ENCODE measurements at regions not wholly inside any gene's neighbourhood (a gene's known extent, or its start where the extent isn't known, plus 50 kb on each side); places are given as distances from the start of the nearest gene placed in this dataset.

GRCh38 chr13:65166675-65167074, 2063.5 kb downstream of the PCDH9 start:
- Histone ChIP-seq H3K4me3 (no peak overlapping the region), H3K36me3 (ENCODE audit: insufficient read depth, low read length) (no peaks in the 10 kb centered on the region), H3K9ac (ENCODE audit: insufficient read length) (no peak overlapping the region), H3K9me3 (ENCODE audit: low read depth, low read length) (no peaks in the 10 kb centered on the region), H3K27ac (no peak overlapping the region)
- DNase-seq (ENCODE audit: low read depth, low spot score): no peak
- TF ChIP-seq POLR2AphosphoS5 (IDR thresholded peaks at IDR 0.05; ENCODE audit: borderline replicate concordance, low read depth, low read length) (no peak), EZH2 (IDR thresholded peaks at IDR 0.05) (no peak), FOXP2 (optimal IDR thresholded peaks at IDR 0.05; ENCODE audit: control extremely low read depth, extremely low read length, insufficient read depth) (no peak)

GRCh38 chr13:65159803-65160202, 2070.3 kb downstream of the PCDH9 start:
- Histone ChIP-seq H3K36me3 (ENCODE audit: insufficient read depth, low read length) (no peaks in the 10 kb centered on the region), H3K9me3 (ENCODE audit: low read depth, low read length) (no peaks in the 10 kb centered on the region), H3K9ac (ENCODE audit: insufficient read length) (no peak overlapping the region), H3K4me3 (no peak overlapping the region), H3K27ac (no peak overlapping the region)
- no peak for TF ChIP-seq EZH2 (IDR thresholded peaks at IDR 0.05)
- no peak for TF ChIP-seq POLR2AphosphoS5 (IDR thresholded peaks at IDR 0.05; ENCODE audit: borderline replicate concordance, low read depth, low read length)
- no peak for TF ChIP-seq FOXP2 (optimal IDR thresholded peaks at IDR 0.05; ENCODE audit: control extremely low read depth, extremely low read length, insufficient read depth)
- no peak for DNase-seq (ENCODE audit: low read depth, low spot score)

- Histone ChIP-seq H3K27ac (no peak overlapping the region), H3K9ac (ENCODE audit: insufficient read length) (no peak overlapping the region), H3K4me3 (no peak overlapping the region), H3K36me3 (ENCODE audit: insufficient read depth, low read length) (no peaks in the 10 kb centered on the region), H3K9me3 (ENCODE audit: low read depth, low read length) (no peaks in the 10 kb centered on the region)
- no peak for DNase-seq (ENCODE audit: low read depth, low spot score)
- TF ChIP-seq EZH2 (IDR thresholded peaks at IDR 0.05) (no peak), FOXP2 (optimal IDR thresholded peaks at IDR 0.05; ENCODE audit: control extremely low read depth, extremely low read length, insufficient read depth) (no peak), POLR2AphosphoS5 (IDR thresholded peaks at IDR 0.05; ENCODE audit: borderline replicate concordance, low read depth, low read length) (no peak)
Observed at GRCh38 chr13:65155861-65156260, 2074.3 kb downstream of the PCDH9 start.

GRCh38 chr13:65154661-65155447, 2075.3 kb downstream of the PCDH9 start:
- no peak for DNase-seq (ENCODE audit: low read depth, low spot score)
- H3K27ac ChIP-seq: no peak overlapping the region
- no peaks in the 10 kb centered on the region for H3K9me3 ChIP-seq (ENCODE audit: low read depth, low read length)
- H3K36me3 ChIP-seq (ENCODE audit: insufficient read depth, low read length): no peaks in the 10 kb centered on the region
- no peak overlapping the region for H3K4me3 ChIP-seq
- H3K9ac ChIP-seq (ENCODE audit: insufficient read length): no peak overlapping the region
- no peak for TF ChIP-seq FOXP2 (optimal IDR thresholded peaks at IDR 0.05; ENCODE audit: control extremely low read depth, extremely low read length, insufficient read depth)
- no peak for TF ChIP-seq POLR2AphosphoS5 (IDR thresholded peaks at IDR 0.05; ENCODE audit: borderline replicate concordance, low read depth, low read length)
- TF ChIP-seq EZH2 (IDR thresholded peaks at IDR 0.05): no peak

GRCh38 chr13:65149687-65150086, 2080.4 kb downstream of the PCDH9 start:
- DNase-seq (ENCODE audit: low read depth, low spot score): no peak
- Histone ChIP-seq H3K9me3 (ENCODE audit: low read depth, low read length) (no peaks in the 10 kb centered on the region), H3K4me3 (no peak overlapping the region), H3K36me3 (ENCODE audit: insufficient read depth, low read length) (no peaks in the 10 kb centered on the region), H3K9ac (ENCODE audit: insufficient read length) (no peak overlapping the region), H3K27ac (no peak overlapping the region)
- no peak for TF ChIP-seq FOXP2 (optimal IDR thresholded peaks at IDR 0.05; ENCODE audit: control extremely low read depth, extremely low read length, insufficient read depth)
- TF ChIP-seq EZH2 (IDR thresholded peaks at IDR 0.05): no peak
- no peak for TF ChIP-seq POLR2AphosphoS5 (IDR thresholded peaks at IDR 0.05; ENCODE audit: borderline replicate concordance, low read depth, low read length)

GRCh38 chr13:65143920-65144319, 2086.2 kb downstream of the PCDH9 start:
- H3K9me3 ChIP-seq (ENCODE audit: low read depth, low read length): no peaks in the 10 kb centered on the region
- no peak for DNase-seq (ENCODE audit: low read depth, low spot score)
- H3K36me3 ChIP-seq (ENCODE audit: insufficient read depth, low read length): no peaks in the 10 kb centered on the region
- H3K27ac ChIP-seq: no peak overlapping the region
- no peak overlapping the region for H3K9ac ChIP-seq (ENCODE audit: insufficient read length)
- no peak for TF ChIP-seq POLR2AphosphoS5 (IDR thresholded peaks at IDR 0.05; ENCODE audit: borderline replicate concordance, low read depth, low read length)
- TF ChIP-seq FOXP2 (optimal IDR thresholded peaks at IDR 0.05; ENCODE audit: control extremely low read depth, extremely low read length, insufficient read depth): no peak
- no peak for TF ChIP-seq EZH2 (IDR thresholded peaks at IDR 0.05)
- no peak overlapping the region for H3K4me3 ChIP-seq

GRCh38 chr13:65133094-65133493, 2097.0 kb downstream of the PCDH9 start:
- H3K9me3 ChIP-seq (ENCODE audit: low read depth, low read length): no peaks in the 10 kb centered on the region
- no peak overlapping the region for H3K4me3 ChIP-seq
- no peaks in the 10 kb centered on the region for H3K36me3 ChIP-seq (ENCODE audit: insufficient read depth, low read length)
- no peak overlapping the region for H3K27ac ChIP-seq
- no peak overlapping the region for H3K9ac ChIP-seq (ENCODE audit: insufficient read length)
- no peak for DNase-seq (ENCODE audit: low read depth, low spot score)
- TF ChIP-seq FOXP2 (optimal IDR thresholded peaks at IDR 0.05; ENCODE audit: control extremely low read depth, extremely low read length, insufficient read depth) (no peak), POLR2AphosphoS5 (IDR thresholded peaks at IDR 0.05; ENCODE audit: borderline replicate concordance, low read depth, low read length) (no peak), EZH2 (IDR thresholded peaks at IDR 0.05) (no peak)

- Histone ChIP-seq H3K9ac (ENCODE audit: insufficient read length) (no peak overlapping the region), H3K27ac (no peak overlapping the region), H3K9me3 (ENCODE audit: low read depth, low read length) (no peaks in the 10 kb centered on the region), H3K36me3 (ENCODE audit: insufficient read depth, low read length) (no peaks in the 10 kb centered on the region), H3K4me3 (no peak overlapping the region)
- DNase-seq (ENCODE audit: low read depth, low spot score): no peak
- TF ChIP-seq FOXP2 (optimal IDR thresholded peaks at IDR 0.05; ENCODE audit: control extremely low read depth, extremely low read length, insufficient read depth) (no peak), POLR2AphosphoS5 (IDR thresholded peaks at IDR 0.05; ENCODE audit: borderline replicate concordance, low read depth, low read length) (no peak), EZH2 (IDR thresholded peaks at IDR 0.05) (no peak)
Observed at GRCh38 chr13:65125236-65125635, 2104.9 kb downstream of the PCDH9 start.
